Trophoblast cell (in vitro differentiated cells and primary cell): ENCODE measurements at regions not wholly inside any gene's neighbourhood (a gene's known extent, or its start where the extent isn't known, plus 50 kb on each side); places are given as distances from the start of the nearest gene placed in this dataset.
A peak's percentile ranks its signal among the peaks of the same experiment; 100 is the strongest.

ENCODE experiments used
- DNase-seq, 2 donors: peaks; one replicate each; pipeline ENCODE4 v3.0.0-alpha.2; 2016
- H2AFZ ChIP-seq: 2 replicates; pipeline ENCODE4 v1.6.1; 2013; ENCODE audit warnings: low read length, moderate library complexity, mild to moderate bottlenecking; ENCODE audit not compliant: insufficient read depth, poor library complexity
- H2AK5ac ChIP-seq: 2 replicates; pipeline ENCODE4 v1.6.1; 2013; ENCODE audit warnings: mild to moderate bottlenecking, low read length
- H2BK120ac ChIP-seq: 2 replicates; pipeline ENCODE4 v1.6.1; 2013; ENCODE audit warnings: low read length, mild to moderate bottlenecking, moderate library complexity; ENCODE audit not compliant: insufficient read depth, poor library complexity
- H2BK12ac ChIP-seq: 2 replicates; pipeline ENCODE4 v1.6.1; 2013; ENCODE audit warnings: mild to moderate bottlenecking, low read length, moderate library complexity
- H2BK5ac ChIP-seq: 2 replicates; pipeline ENCODE4 v1.6.1; 2013; ENCODE audit warnings: low read length, low read depth, moderate library complexity, mild to moderate bottlenecking; ENCODE audit not compliant: poor library complexity
- H3K14ac ChIP-seq: 2 replicates; pipeline ENCODE4 v1.6.1; 2013; ENCODE audit warnings: mild to moderate bottlenecking, low read length
- H3K18ac ChIP-seq: 2 replicates; pipeline ENCODE4 v1.6.1; 2013; ENCODE audit warnings: mild to moderate bottlenecking, low read length
- H3K23ac ChIP-seq: 2 replicates; pipeline ENCODE4 v1.6.1; 2013; ENCODE audit warnings: low read length
- H3K27ac ChIP-seq: 2 replicates; pipeline ENCODE4 v1.5.1; 2013; ENCODE audit warnings: low read depth, mild to moderate bottlenecking, inconsistent platforms, low read length, moderate library complexity
- H3K27me3 ChIP-seq: 2 replicates; pipeline ENCODE4 v1.6.1; 2013; ENCODE audit warnings: inconsistent platforms, mild to moderate bottlenecking, low read length, moderate library complexity; ENCODE audit not compliant: insufficient read depth
- H3K36me3 ChIP-seq, 2 experiments: 1 replicate in 1 of 2; 2 replicates in 1 of 2; pipeline ENCODE4 v1.6.1; 2013; ENCODE audit warnings: low read length in 2 of 2, mild to moderate bottlenecking in 2 of 2, moderate library complexity in 1 of 2; ENCODE audit not compliant: insufficient read depth in 2 of 2, control insufficient read depth in 1 of 2
- H3K4ac ChIP-seq: 2 replicates; pipeline ENCODE4 v1.6.1; 2013; ENCODE audit warnings: low read depth, mild to moderate bottlenecking, low read length, moderate library complexity
- H3K4me1 ChIP-seq, 2 experiments: 1 replicate in 1 of 2; 2 replicates in 1 of 2; pipeline ENCODE4 v1.6.1; 2013; ENCODE audit warnings: low read length in 2 of 2, mild to moderate bottlenecking in 2 of 2, moderate library complexity in 1 of 2; ENCODE audit not compliant: insufficient read depth in 2 of 2, control insufficient read depth in 1 of 2
- H3K4me2 ChIP-seq: 2 replicates; pipeline ENCODE4 v1.6.1; 2013; ENCODE audit warnings: inconsistent platforms, mild to moderate bottlenecking, low read length, moderate library complexity
- H3K4me3 ChIP-seq: 2 replicates; pipeline ENCODE4 v1.5.1; 2013; ENCODE audit warnings: mild to moderate bottlenecking, low read depth, low read length, inconsistent platforms
- H3K79me1 ChIP-seq: one replicate; pipeline ENCODE4 v1.6.1; 2013; ENCODE audit warnings: low read length
- H3K79me2 ChIP-seq: 2 replicates; pipeline ENCODE4 v1.6.1; 2013; ENCODE audit warnings: low read length, mild to moderate bottlenecking; ENCODE audit not compliant: control insufficient read depth, insufficient read depth, poor library complexity
- H3K9ac ChIP-seq: 2 replicates; pipeline ENCODE4 v1.6.1; 2013; ENCODE audit warnings: mild to moderate bottlenecking, low read length
- H3K9me3 ChIP-seq: 2 replicates; pipeline ENCODE4 v1.6.1; 2013; ENCODE audit warnings: low read depth, mild to moderate bottlenecking, control low read depth, inconsistent platforms, low read length; ENCODE audit not compliant: insufficient read depth
- H4K12ac ChIP-seq: 2 replicates; pipeline ENCODE4 v1.6.1; 2013; ENCODE audit warnings: low read depth, mild to moderate bottlenecking, low read length, moderate library complexity
- H4K8ac ChIP-seq: 2 replicates; pipeline ENCODE4 v1.6.1; 2013; ENCODE audit warnings: low read depth, mild to moderate bottlenecking, low read length, moderate library complexity
- H4K91ac ChIP-seq: one replicate; pipeline ENCODE4 v1.6.1; 2013; ENCODE audit warnings: low read depth, mild to moderate bottlenecking, low read length, moderate library complexity
- WGBS: extraction: QIAGEN DNeasy Blood & Tissue Kit; methylation state at CpG from one replicate; pipeline ENCODE4 v1.1.7; 2013; ENCODE audit warnings: missing lambda C conversion rate; ENCODE audit not compliant: insufficient read length, insufficient coverage; ENCODE audit errors: extremely low coverage; 5-methylcytosine and 5-hydroxymethylcytosine counted together

- no peaks in the 10 kb centered on the region for H3K79me1 ChIP-seq
These were observed 157.4 kb upstream of the PDE5A start for GRCh38 chr4:119785963-119786362.

GRCh38 chr4:119783189-119783983 is 154.8 kb upstream of the PDE5A start:
- Histone ChIP-seq H3K27ac (no peak overlapping the region), H3K79me2 (no peaks in the 10 kb centered on the region), H3K36me3 (no peaks in the 10 kb centered on the region), H2BK5ac (no peak overlapping the region), H3K9me3 (peaks cover 2% of the 10 kb centered on the region), H3K18ac (no peak overlapping the region), H3K14ac (no peak overlapping the region), H4K91ac (no peak overlapping the region), H3K4me3 (no peak overlapping the region), H3K27me3 (no peaks in the 10 kb centered on the region), H3K79me1 (no peaks in the 10 kb centered on the region), H3K4ac (no peak overlapping the region), H2AK5ac (no peak overlapping the region), H3K4me2 (no peak overlapping the region), H3K23ac (no peak overlapping the region), H2BK12ac (no peak overlapping the region), H3K4me1 (no peaks in the 10 kb centered on the region), H2AFZ (no peak overlapping the region), H3K9ac (no peak overlapping the region), H4K8ac (no peak overlapping the region), H4K12ac (no peak overlapping the region), H2BK120ac (no peak overlapping the region)
- no peak for DNase-seq
- no CpG with 5 or more reads among the region's 4 CpGs for WGBS

More at GRCh38 chr4:119785963-119786362, 157.4 kb upstream of the PDE5A start:
- peak; percentile 5 to 49 for DNase-seq
- Histone ChIP-seq H2BK120ac (no peak overlapping the region), H4K91ac (no peak overlapping the region), H3K27ac (no peak overlapping the region), H3K79me2 (no peaks in the 10 kb centered on the region), H4K8ac (no peak overlapping the region), H3K27me3 (no peaks in the 10 kb centered on the region), H3K14ac (no peak overlapping the region), H4K12ac (no peak overlapping the region), H3K4me2 (no peak overlapping the region), H2AFZ (no peak overlapping the region), H3K4me1 (no peaks in the 10 kb centered on the region), H3K9me3 (peaks cover 2% of the 10 kb centered on the region), H3K4ac (no peak overlapping the region), H2AK5ac (no peak overlapping the region), H3K4me3 (no peak overlapping the region), H2BK12ac (no peak overlapping the region), H3K9ac (no peak overlapping the region), H3K23ac (no peak overlapping the region), H2BK5ac (no peak overlapping the region), H3K18ac (no peak overlapping the region), H3K36me3 (no peaks in the 10 kb centered on the region)

DNA sequence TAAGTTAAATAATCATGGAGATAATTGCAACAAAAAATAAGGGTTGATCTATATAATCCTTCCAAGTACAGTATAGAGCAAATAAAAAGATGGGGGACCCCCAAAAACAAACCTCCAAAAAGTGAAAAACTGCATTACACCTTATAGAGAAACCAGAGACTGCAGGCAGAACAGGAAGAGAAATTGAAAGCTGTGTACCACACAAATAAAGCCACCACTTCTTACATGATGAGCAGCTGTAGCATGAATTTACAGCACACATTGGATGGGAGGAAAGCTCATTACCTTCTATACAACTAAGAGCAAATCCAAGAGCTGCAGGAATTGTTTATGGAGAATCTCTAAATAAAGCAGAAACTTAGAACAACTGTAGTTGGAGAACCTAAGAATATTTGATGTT is 152.4 kb upstream of the PDE5A start:
- Histone ChIP-seq H4K91ac (no peak overlapping the region), H3K9me3 (peaks cover 2% of the 10 kb centered on the region), H3K79me2 (no peaks in the 10 kb centered on the region), H3K9ac (no peak overlapping the region), H2BK120ac (no peak overlapping the region), H3K14ac (no peak overlapping the region), H3K4me2 (no peak overlapping the region), H2AK5ac (no peak overlapping the region), H3K36me3 (no peaks in the 10 kb centered on the region), H3K4me1 (no peaks in the 10 kb centered on the region), H2BK5ac (no peak overlapping the region), H4K12ac (no peak overlapping the region), H3K27ac (no peak overlapping the region), H4K8ac (no peak overlapping the region), H3K79me1 (no peaks in the 10 kb centered on the region), H3K4ac (no peak overlapping the region), H3K27me3 (no peaks in the 10 kb centered on the region), H3K4me3 (no peak overlapping the region), H2BK12ac (no peak overlapping the region), H3K23ac (no peak overlapping the region), H3K18ac (no peak overlapping the region), H2AFZ (no peak overlapping the region)
- DNase-seq, result no peak

DNA sequence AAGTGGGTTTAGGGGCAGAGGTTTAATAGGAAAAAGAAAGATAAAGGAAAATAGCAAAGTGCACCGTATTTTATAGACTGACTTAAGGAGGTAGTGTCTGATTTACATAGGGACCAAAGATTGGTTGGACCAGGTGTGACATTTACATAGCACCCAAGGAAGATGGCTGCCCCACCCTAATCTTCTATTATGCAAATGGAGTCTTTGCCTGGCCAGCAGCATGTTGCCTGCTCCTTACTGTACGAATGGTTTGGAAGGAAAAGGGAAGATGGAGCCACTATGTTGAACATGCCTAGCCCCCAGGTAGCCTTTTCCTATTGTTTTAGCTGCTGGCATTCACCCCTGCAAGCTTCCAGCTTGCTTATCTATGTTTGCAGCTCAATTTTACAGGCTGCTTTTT is 146.2 kb upstream of the PDE5A start:
- Histone ChIP-seq H3K79me1 (no peaks in the 10 kb centered on the region), H2BK5ac (no peak overlapping the region), H4K91ac (no peak overlapping the region), H4K8ac (no peak overlapping the region), H3K9me3 (no peaks in the 10 kb centered on the region), H3K36me3 (no peaks in the 10 kb centered on the region), H3K27me3 (no peaks in the 10 kb centered on the region), H2BK12ac (no peak overlapping the region), H3K23ac (no peak overlapping the region), H2BK120ac (no peak overlapping the region), H3K4me1 (no peaks in the 10 kb centered on the region), H3K18ac (no peak overlapping the region), H3K27ac (no peak overlapping the region), H3K79me2 (no peaks in the 10 kb centered on the region), H2AK5ac (no peak overlapping the region), H3K4ac (no peak overlapping the region), H3K9ac (no peak overlapping the region), H4K12ac (no peak overlapping the region), H3K4me3 (no peak overlapping the region), H3K14ac (no peak overlapping the region), H2AFZ (no peak overlapping the region), H3K4me2 (no peak overlapping the region)
- DNase-seq, result no peak
- no CpG with 5 or more reads among the region's 2 CpGs for WGBS
